ENCODE measurements at regions not wholly inside any gene's neighbourhood (a gene's known extent, or its start where the extent isn't known, plus 50 kb on each side); places are given as distances from the start of the nearest gene placed in this dataset.

DNA sequence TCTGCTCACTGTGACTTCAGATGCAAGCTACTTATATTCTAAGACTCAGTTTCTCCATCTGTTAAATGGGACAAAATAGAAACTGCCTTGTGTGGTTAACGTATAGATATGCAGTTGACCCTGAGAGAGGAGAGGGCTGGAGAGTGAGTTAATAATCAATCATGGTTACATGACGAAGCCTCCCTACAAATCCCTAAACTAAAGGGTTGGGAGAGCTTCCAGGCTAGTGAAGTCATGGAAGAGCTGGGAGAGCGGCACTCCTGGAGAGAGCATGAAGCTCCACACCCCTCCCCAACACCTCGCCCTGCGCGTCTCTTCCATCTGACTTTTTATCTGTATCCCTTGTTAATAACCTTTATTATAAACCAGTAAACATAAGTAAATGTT is 138.5 kb upstream of the FAM9B start:
- Histone ChIP-seq H3K36me3 (ENCODE audit: control insufficient read depth, insufficient read depth, low read length) (no peaks in the 10 kb centered on the region), H3K4me2 (ENCODE audit: low read depth, low read length) (no peak overlapping the region), H3K9me1 (ENCODE audit: insufficient read depth, low read length) (0 out of 2 replicates have a peak, but pooled peaks cover 3% of the 10 kb centered on the region), H2BK15ac (ENCODE audit: low read depth, low read length) (no peak overlapping the region), H4K20me1 (ENCODE audit: insufficient read depth, low read length) (no peaks in the 10 kb centered on the region), H3K4me3 (ENCODE audit: insufficient read depth, low read depth, low read length) (no peak overlapping the region), H3K56ac (ENCODE audit: extremely low read depth, insufficient read depth, low read length) (no peak overlapping the region), H3K27me3 (ENCODE audit: control insufficient read depth, insufficient read depth, low read length) (no peaks in the 10 kb centered on the region), H3K9ac (ENCODE audit: low read depth, low read length) (no peak overlapping the region), H3K27ac (ENCODE audit: insufficient read depth, low read length) (no peak overlapping the region), H4K91ac (ENCODE audit: insufficient read depth, low read depth, low read length) (no peak overlapping the region), H4K5ac (ENCODE audit: low read depth, low read length) (no peak overlapping the region), H2AK9ac (replicated peaks; ENCODE audit: low read depth, low read length, poor library complexity) (no peak overlapping the region), H4K8ac (ENCODE audit: low read depth in 2 of 2, low read length in 2 of 2) (no peak overlapping the region), H3K23ac (ENCODE audit: low read depth, low read length) (no peak overlapping the region), H3K4me1 (ENCODE audit: control insufficient read depth, insufficient read depth, low read length) (peaks cover 2% of the 10 kb centered on the region; the same call in 1 of the 2 replicates), H3K18ac (ENCODE audit: low read depth, low read length) (no peak overlapping the region), H3K4ac (ENCODE audit: low read depth, low read length) (no peak overlapping the region), H2AFZ (replicated peaks; ENCODE audit: low read length, poor library complexity) (no peak overlapping the region), H2BK20ac (ENCODE audit: low read depth, low read length) (no peak overlapping the region), H2BK120ac (ENCODE audit: low read depth, low read length) (no peak overlapping the region), H3K14ac (replicated peaks; ENCODE audit: low read depth, low read length) (no peak overlapping the region), H2BK5ac (ENCODE audit: low read depth, low read length, poor library complexity, severe bottlenecking) (no peak overlapping the region), H3K79me1 (ENCODE audit: low read depth in 1 of 2, low read length in 2 of 2) (no peaks in the 10 kb centered on the region), H3K9me3 (ENCODE audit: control insufficient read depth, insufficient read depth, low read length) (peaks cover 11% of the 10 kb centered on the region), H2AK5ac (ENCODE audit: low read depth, low read length) (no peak overlapping the region)
- in situ Hi-C loops (cut with MboI; ENCODE audit: low sequenced_read_pairs) (no loop called here), intact Hi-C loops (cut with micrococcal nuclease) (no loop called here), dilution Hi-C loops (cut with HindIII; ENCODE audit: low sequenced_read_pairs, unreplicated experiment) (no loop called here)
- DNase-seq (no peak), ATAC-seq (ENCODE audit: low read depth) (no peak)
- BruUV-seq (replicated peaks): no TSS peak
- ChIA-PET CTCF (no interaction called here), POLR2A (ENCODE audit: unreplicated experiment) (no interaction called here)
- TF ChIP-seq MAZ (IDR thresholded peaks at IDR 0.05; ENCODE audit: borderline replicate concordance, low read depth, low read length) (no peak), NFE2L2 (IDR thresholded peaks at IDR 0.05; ENCODE audit: low read depth, low read length) (no peak), RCOR1 (IDR thresholded peaks at IDR 0.05; ENCODE audit: insufficient replicate concordance, low read length) (no peak), MAFK (IDR thresholded peaks at IDR 0.05; ENCODE audit: low read depth, low read length) (no peak)
- TF ChIP-seq, protein P1, sequence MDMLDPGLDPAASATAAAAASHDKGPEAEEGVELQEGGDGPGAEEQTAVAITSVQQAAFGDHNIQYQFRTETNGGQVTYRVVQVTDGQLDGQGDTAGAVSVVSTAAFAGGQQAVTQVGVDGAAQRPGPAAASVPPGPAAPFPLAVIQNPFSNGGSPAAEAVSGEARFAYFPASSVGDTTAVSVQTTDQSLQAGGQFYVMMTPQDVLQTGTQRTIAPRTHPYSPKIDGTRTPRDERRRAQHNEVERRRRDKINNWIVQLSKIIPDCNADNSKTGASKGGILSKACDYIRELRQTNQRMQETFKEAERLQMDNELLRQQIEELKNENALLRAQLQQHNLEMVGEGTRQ (IDR thresholded peaks at IDR 0.05; ENCODE audit: low read depth, low read length): no peak
- TF ChIP-seq, protein P2, sequence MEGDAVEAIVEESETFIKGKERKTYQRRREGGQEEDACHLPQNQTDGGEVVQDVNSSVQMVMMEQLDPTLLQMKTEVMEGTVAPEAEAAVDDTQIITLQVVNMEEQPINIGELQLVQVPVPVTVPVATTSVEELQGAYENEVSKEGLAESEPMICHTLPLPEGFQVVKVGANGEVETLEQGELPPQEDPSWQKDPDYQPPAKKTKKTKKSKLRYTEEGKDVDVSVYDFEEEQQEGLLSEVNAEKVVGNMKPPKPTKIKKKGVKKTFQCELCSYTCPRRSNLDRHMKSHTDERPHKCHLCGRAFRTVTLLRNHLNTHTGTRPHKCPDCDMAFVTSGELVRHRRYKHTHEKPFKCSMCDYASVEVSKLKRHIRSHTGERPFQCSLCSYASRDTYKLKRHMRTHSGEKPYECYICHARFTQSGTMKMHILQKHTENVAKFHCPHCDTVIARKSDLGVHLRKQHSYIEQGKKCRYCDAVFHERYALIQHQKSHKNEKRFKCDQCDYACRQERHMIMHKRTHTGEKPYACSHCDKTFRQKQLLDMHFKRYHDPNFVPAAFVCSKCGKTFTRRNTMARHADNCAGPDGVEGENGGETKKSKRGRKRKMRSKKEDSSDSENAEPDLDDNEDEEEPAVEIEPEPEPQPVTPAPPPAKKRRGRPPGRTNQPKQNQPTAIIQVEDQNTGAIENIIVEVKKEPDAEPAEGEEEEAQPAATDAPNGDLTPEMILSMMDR (conservative IDR thresholded peaks at IDR 0.05; ENCODE audit: low read depth, low read length): no peak
- no CpG with 5 or more reads among the region's 6 CpGs for WGBS, 2 experiments (ENCODE audit: extremely low coverage in 2 of 2, insufficient read length in 1 of 2)

All from IMR-90 (cell line).